Uterus (tissue), 3 donors: ENCODE measurements at regions not wholly inside any gene's neighbourhood (a gene's known extent, or its start where the extent isn't known, plus 50 kb on each side); places are given as distances from the start of the nearest gene placed in this dataset.

ENCODE experiments used
- DNase-seq, 2 donors: peaks; one replicate each; pipeline ENCODE4 v3.0.0-alpha.2; 2019 to 2020
- H3K27ac ChIP-seq, 2 donors: fragments of 200-600 bp; sonication (generic); 1 replicate in 1 of 2; 2 replicates in 1 of 2; pipeline ENCODE4 v1.5.1; 2016 to 2018
- H3K27me3 ChIP-seq, 2 donors: fragments of 200-600 bp; sonication (generic); one replicate each; pipeline ENCODE4 v1.5.1; 2018 to 2019; ENCODE audit warnings: control low read depth in 1 of 2
- H3K36me3 ChIP-seq, 2 donors: fragments of 200-600 bp; sonication (generic); one replicate each; pipeline ENCODE4 v1.5.1; 2019; ENCODE audit warnings: control low read depth in 1 of 2
- H3K4me1 ChIP-seq, 2 donors: fragments of 200-600 bp; sonication (generic); one replicate each; pipeline ENCODE4 v1.5.1; 2018 to 2019; ENCODE audit warnings: control low read depth in 1 of 2
- H3K4me3 ChIP-seq, 2 donors: fragments of 200-600 bp; sonication (generic); 1 replicate in 1 of 2; 2 replicates in 1 of 2; pipeline ENCODE4 v1.5.1; 2018 to 2019; ENCODE audit warnings: mild to moderate bottlenecking in 1 of 2
- H3K9me3 ChIP-seq, 2 donors: fragments of 200-600 bp; sonication (generic); one replicate each; pipeline ENCODE4 v1.5.1; 2019; ENCODE audit warnings: control low read depth in 1 of 2
- CTCF ChIP-seq, 4 experiments: fragments of 200-600 bp in 2 of 4; fragments of 450-650 bp in 2 of 4; sonication (generic) in 2 of 4; IDR thresholded peaks; one replicate each; pipeline ENCODE4 v1.5.1; 2016 to 2019; ENCODE audit warnings: antibody characterized with exemption in 4 of 4, mild to moderate bottlenecking in 2 of 4, moderate library complexity in 1 of 4
- POLR2A ChIP-seq, 2 donors: fragments of 450-650 bp; IDR thresholded peaks; one replicate each; pipeline ENCODE4 v1.6.1; 2016; ENCODE audit warnings: antibody characterized with exemption in 2 of 2, mild to moderate bottlenecking in 1 of 2, moderate library complexity in 1 of 2
- intact Hi-C: fragments of 100-400 bp; cut with DNase I; formaldehyde crosslinking; loops from one replicate; pipeline ENCODE4 v1.15.1; 2023; ENCODE audit warnings: low total_unique reads
- donor health status: DM: yes; HTN: yes; CAD: no.

GRCh38 chr3:81214631-81215030, 546.8 kb downstream of the GBE1 start:
- TF ChIP-seq POLR2A (IDR thresholded peaks at IDR 0.05) (no peak), CTCF (IDR thresholded peaks at IDR 0.05) (no peak)
- Histone ChIP-seq H3K27ac (no peak overlapping the region), H3K9me3 (no peaks in the 10 kb centered on the region), H3K4me3 (no peak overlapping the region), H3K4me1 (no peaks in the 10 kb centered on the region), H3K27me3 (no peaks in the 10 kb centered on the region), H3K36me3 (no peaks in the 10 kb centered on the region)
- intact Hi-C loops: no loop called here
- DNase-seq: no peak

GRCh38 chr3:81199587-81199986, 561.9 kb downstream of the GBE1 start:
- Histone ChIP-seq H3K4me3 (no peak overlapping the region), H3K4me1 (no peaks in the 10 kb centered on the region), H3K27me3 (no peaks in the 10 kb centered on the region), H3K9me3 (no peaks in the 10 kb centered on the region), H3K27ac (no peak overlapping the region), H3K36me3 (no peaks in the 10 kb centered on the region)
- DNase-seq: no peak
- TF ChIP-seq CTCF (IDR thresholded peaks at IDR 0.05) (no peak), POLR2A (IDR thresholded peaks at IDR 0.05) (no peak)
- intact Hi-C loops: no loop called here

DNA sequence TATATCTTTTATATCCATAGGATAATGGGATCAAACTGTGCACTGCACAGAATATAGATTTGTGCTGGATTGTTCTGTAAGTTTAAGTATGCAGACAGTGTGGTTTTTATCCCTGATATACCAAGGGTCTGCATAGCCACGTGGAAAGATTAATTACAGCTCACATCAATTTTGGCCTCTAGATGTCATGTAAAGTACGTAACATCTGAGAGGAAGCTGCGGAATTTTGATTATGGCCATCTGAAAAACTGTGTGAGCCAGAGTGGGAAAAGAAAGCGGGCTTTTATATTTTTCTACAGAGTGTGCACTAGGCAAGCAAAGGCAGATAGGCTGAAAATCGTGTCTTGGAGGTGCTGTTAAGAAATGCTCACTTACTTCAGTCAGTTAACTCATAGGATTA, 562.7 kb downstream of the GBE1 start:
- Histone ChIP-seq H3K4me3 (no peak overlapping the region), H3K36me3 (no peaks in the 10 kb centered on the region), H3K27me3 (no peaks in the 10 kb centered on the region), H3K4me1 (no peaks in the 10 kb centered on the region), H3K27ac (no peak overlapping the region), H3K9me3 (no peaks in the 10 kb centered on the region)
- TF ChIP-seq CTCF (IDR thresholded peaks at IDR 0.05): no peak
- TF ChIP-seq POLR2A (IDR thresholded peaks at IDR 0.05): no peak
- intact Hi-C loops: no loop called here
- no peak for DNase-seq

DNA sequence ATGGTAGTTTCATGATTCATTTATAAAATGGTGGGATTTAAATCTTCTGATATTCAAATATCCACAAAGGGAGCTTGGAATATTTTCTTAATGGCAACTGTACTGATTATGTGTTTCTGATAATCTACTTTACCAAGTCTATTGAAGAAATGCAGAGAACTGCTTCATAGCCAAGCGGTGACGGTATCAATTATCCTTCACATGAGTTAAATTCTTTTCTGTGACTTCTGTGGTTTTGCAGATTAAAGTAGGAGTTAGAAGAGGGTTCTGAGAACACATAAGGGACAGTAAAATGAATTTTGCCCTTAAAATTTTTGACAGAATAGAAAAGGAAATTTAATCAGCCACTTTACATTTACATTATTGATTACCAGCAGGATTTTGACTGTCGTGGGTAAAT, 563.2 kb downstream of the GBE1 start:
- intact Hi-C loops: no loop called here
- no peak overlapping the region for H3K4me3 ChIP-seq
- H3K9me3 ChIP-seq: no peaks in the 10 kb centered on the region
- H3K4me1 ChIP-seq: no peaks in the 10 kb centered on the region
- no peak for DNase-seq
- H3K27me3 ChIP-seq: no peaks in the 10 kb centered on the region
- TF ChIP-seq POLR2A (IDR thresholded peaks at IDR 0.05): no peak
- TF ChIP-seq CTCF (IDR thresholded peaks at IDR 0.05): no peak
- H3K36me3 ChIP-seq: no peaks in the 10 kb centered on the region
- no peak overlapping the region for H3K27ac ChIP-seq

DNA sequence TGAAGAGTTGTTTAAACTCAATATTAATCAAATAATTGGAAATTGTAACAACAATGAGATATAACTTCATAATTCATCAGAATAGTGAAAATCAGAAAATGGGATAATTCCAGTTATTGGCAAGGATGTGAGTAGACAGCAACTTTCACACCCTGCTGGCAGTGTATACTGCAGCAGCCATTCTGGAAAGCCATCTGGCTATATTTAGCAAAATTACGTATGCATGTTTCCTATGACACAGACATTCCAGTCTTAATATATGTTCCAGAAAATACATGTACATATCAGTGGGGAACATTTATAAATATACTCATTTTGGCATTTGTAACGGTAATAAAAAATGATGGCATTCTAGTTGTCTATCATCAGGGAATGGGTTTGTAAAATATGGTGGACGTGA, 564.1 kb downstream of the GBE1 start:
- Histone ChIP-seq H3K9me3 (no peaks in the 10 kb centered on the region), H3K27me3 (peaks cover 0 to 5% of the 10 kb centered on the region in 2 donors), H3K36me3 (no peaks in the 10 kb centered on the region), H3K4me1 (no peaks in the 10 kb centered on the region), H3K4me3 (no peak overlapping the region), H3K27ac (no peak overlapping the region)
- DNase-seq: no peak
- intact Hi-C loops: no loop called here
- no peak for TF ChIP-seq CTCF (IDR thresholded peaks at IDR 0.05)
- TF ChIP-seq POLR2A (IDR thresholded peaks at IDR 0.05): no peak
